HG02759 (cell line): ENCODE measurements at regions not wholly inside any gene's neighbourhood (a gene's known extent, or its start where the extent isn't known, plus 50 kb on each side); places are given as distances from the start of the nearest gene placed in this dataset.

Experiments used
- ATAC-seq: cut with Tn5 transposase; IDR thresholded peaks from one replicate; pipeline ENCODE4 v1.9.1; 2021; ENCODE audit warnings: mild to moderate bottlenecking, moderate library complexity; ENCODE audit not compliant: unreplicated experiment

GRCh38 chr18:76771192-76771799 is 51.1 kb upstream of the ZNF236 start:
- ATAC-seq = no peak

GRCh38 chr18:76767954-76768353 is 54.4 kb upstream of the ZNF236 start:
- no peak for ATAC-seq

- no peak for ATAC-seq
Measured at GRCh38 chr18:76766429-76766828, 55.9 kb upstream of the ZNF236 start.

- no peak for ATAC-seq
Measured at GRCh38 chr18:76765649-76766048, 56.7 kb upstream of the ZNF236 start.

- ATAC-seq = no peak
Measured at GRCh38 chr18:76764291-76764901, 58.0 kb upstream of the ZNF236 start.

- ATAC-seq = no peak
Measured at GRCh38 chr18:76759056-76759455, 63.3 kb upstream of the ZNF236 start.

- no peak for ATAC-seq
Measured at GRCh38 chr18:76757925-76758324, 64.4 kb upstream of the ZNF236 start.

GRCh38 chr18:76757335-76757734 is 65.0 kb upstream of the ZNF236 start:
- no peak for ATAC-seq

GRCh38 chr18:76756531-76757253 is 65.7 kb upstream of the ZNF236 start:
- ATAC-seq = no peak

GRCh38 chr18:76754351-76754750 is 68.0 kb upstream of the ZNF236 start:
- ATAC-seq = no peak

GRCh38 chr18:76752400-76752799 is 70.0 kb upstream of the ZNF236 start:
- ATAC-seq = no peak

GRCh38 chr18:76750917-76751890 is 71.2 kb upstream of the ZNF236 start:
- ATAC-seq = no peak

GRCh38 chr18:76750269-76750668 is 72.1 kb upstream of the ZNF236 start:
- no peak for ATAC-seq

GRCh38 chr18:76747676-76748075 is 74.7 kb upstream of the ZNF236 start:
- ATAC-seq = no peak

- ATAC-seq = no peak
Measured at GRCh38 chr18:76741346-76741745, 81.0 kb upstream of the ZNF236 start.

- no peak for ATAC-seq
Measured at GRCh38 chr18:76736309-76736708, 86.0 kb upstream of the ZNF236 start.

- no peak for ATAC-seq
Measured at GRCh38 chr18:76730901-76731300, 91.5 kb upstream of the ZNF236 start.

- ATAC-seq = no peak
Measured at GRCh38 chr18:76727589-76727988, 94.8 kb upstream of the ZNF236 start.

GRCh38 chr18:76725445-76725844 is 96.9 kb upstream of the ZNF236 start:
- ATAC-seq = no peak

- ATAC-seq = no peak
Measured at GRCh38 chr18:76722224-76723061, 99.9 kb upstream of the ZNF236 start.
